CD4-positive, alpha-beta T cell (primary cell): ENCODE measurements at regions not wholly inside any gene's neighbourhood (a gene's known extent, or its start where the extent isn't known, plus 50 kb on each side); places are given as distances from the start of the nearest gene placed in this dataset.

Experiments
- ATAC-seq: fragments of 200-7000 bp; cut with Tn5 transposase; one replicate; pipeline ENCODE4 v1.10.0; 2022; ENCODE audit warnings: mild to moderate bottlenecking; ENCODE audit not compliant: poor library complexity
- CTCF ChIA-PET: fragments of 350-600 bp; sonication (Branson Sonifier 250); formaldehyde crosslinking; loops from one replicate; lab custom pipeline; 2021; ENCODE audit warnings: antibody characterized with exemption, inconsistent platforms; lab: Charles Lee
- POLR2A ChIA-PET: fragments of 350-600 bp; sonication (Branson Sonifier 250); formaldehyde crosslinking; loops from one replicate; lab custom pipeline; 2021; ENCODE audit warnings: antibody characterized with exemption, inconsistent platforms; lab: Charles Lee
- DNase-seq, 14 experiments: peaks; one replicate each; pipeline ENCODE4 v3.0.0-alpha.2; 2013 to 2020; ENCODE audit warnings: mixed read lengths in 2 of 14
- H3K27ac ChIP-seq, 2 donors: one replicate each; pipeline versions ENCODE4 v1.5.1 to v1.7.0; 2013; ENCODE audit warnings: low read length in 2 of 2, low read depth in 1 of 2, mild to moderate bottlenecking in 1 of 2
- H3K27me3 ChIP-seq, 2 experiments: 1 replicate in 1 of 2; 2 replicates in 1 of 2; pipeline versions ENCODE4 v1.6.1 to v1.7.0; 2013; ENCODE audit warnings: low read length in 2 of 2, control low read depth in 1 of 2, mild to moderate bottlenecking in 1 of 2, moderate library complexity in 1 of 2; ENCODE audit not compliant: insufficient read depth in 2 of 2, control insufficient read depth in 1 of 2
- H3K36me3 ChIP-seq: one replicate; pipeline ENCODE4 v1.6.1; 2013; ENCODE audit warnings: low read length, control low read depth; ENCODE audit not compliant: insufficient read depth
- H3K4me1 ChIP-seq: one replicate; pipeline ENCODE4 v1.6.1; 2013; ENCODE audit warnings: low read length, control low read depth; ENCODE audit not compliant: insufficient read depth
- H3K4me3 ChIP-seq: one replicate; pipeline ENCODE4 v1.5.1; 2013; ENCODE audit warnings: mild to moderate bottlenecking, low read length, moderate library complexity
- H3K9me3 ChIP-seq, 2 experiments: 1 replicate in 1 of 2; 2 replicates in 1 of 2; pipeline versions ENCODE4 v1.6.1 to v1.7.0; 2013; ENCODE audit warnings: low read length in 2 of 2, mild to moderate bottlenecking in 2 of 2, control low read depth in 1 of 2, moderate library complexity in 1 of 2; ENCODE audit not compliant: control insufficient read depth in 1 of 2, insufficient read depth in 1 of 2
- H3K27ac Mint-ChIP-seq: one replicate; pipeline ENCODE4 v1.8.0; 2020; ENCODE audit warnings: mixed read lengths
- H3K27me3 Mint-ChIP-seq: one replicate; pipeline ENCODE4 v1.8.0; 2021; ENCODE audit warnings: mixed read lengths
- H3K36me3 Mint-ChIP-seq: one replicate; pipeline ENCODE4 v1.8.0; 2021; ENCODE audit warnings: low read depth, mixed read lengths
- H3K4me1 Mint-ChIP-seq: one replicate; pipeline ENCODE4 v1.8.0; 2021; ENCODE audit warnings: low read depth, mixed read lengths
- H3K4me3 Mint-ChIP-seq: one replicate; pipeline ENCODE4 v1.8.0; 2020; ENCODE audit warnings: mild to moderate bottlenecking, mixed read lengths
- H3K9me3 Mint-ChIP-seq: one replicate; pipeline ENCODE4 v1.8.0; 2020; ENCODE audit warnings: mixed read lengths
- intact Hi-C, 2 experiments: fragments of 100-400 bp; cut with DNase I in 1 of 2; cut with micrococcal nuclease in 1 of 2; formaldehyde crosslinking; loops; one replicate each; pipeline versions ENCODE4 v1.15.1 to v1.9.0; 2023 to 2025; cut with DNase I, micrococcal nuclease
- TF ChIP-seq, protein P1 (sequence below): fragments of 200-600 bp; IDR thresholded peaks from one replicate; pipeline ENCODE4 v1.8.0; 2022; ENCODE audit warnings: antibody characterized with exemption, mild to moderate bottlenecking

DNA sequence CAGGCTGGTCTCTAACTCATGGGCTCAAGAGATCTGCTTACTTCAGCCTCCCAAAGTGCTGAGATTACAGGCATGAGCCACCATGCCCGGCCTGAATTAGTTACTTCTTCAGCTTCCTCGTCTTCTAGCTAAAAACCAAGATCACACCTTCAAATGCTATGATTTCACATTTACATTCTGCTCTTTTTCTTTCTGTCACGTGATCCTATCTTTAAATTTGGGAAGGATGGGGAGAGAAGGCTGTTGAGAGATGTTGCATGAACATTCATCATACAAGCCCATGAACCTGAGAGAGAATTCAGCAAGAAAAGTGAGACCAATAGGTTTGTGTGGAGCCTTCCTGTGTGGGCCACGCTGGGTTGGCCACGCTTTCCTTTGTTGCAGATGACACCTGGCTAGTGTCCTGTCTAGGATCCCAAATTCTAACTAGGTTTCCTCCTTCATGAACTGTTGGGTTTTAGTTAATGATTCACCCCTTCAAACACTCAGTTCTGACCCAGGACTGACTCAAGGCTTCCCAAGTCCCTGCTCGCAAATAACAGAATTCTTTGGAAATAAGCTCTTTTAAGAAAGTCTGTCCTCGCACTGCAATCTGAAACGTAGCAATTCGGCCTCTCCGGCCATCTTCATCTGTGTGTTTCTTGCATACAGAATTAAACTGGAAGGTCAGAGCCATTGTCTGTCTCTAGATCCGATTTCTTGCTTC lies 57.3 kb upstream of the CREB1 start:
- no peak overlapping the region for H3K27ac Mint-ChIP-seq
- H3K36me3 Mint-ChIP-seq, result no peaks in the 10 kb centered on the region
- ChIA-PET CTCF (interaction anchor here (0.6 to 1.5 kb wide), 5 partner anchors 15 to 690 kb away, joined by 3 to 6 read pairs (median 3); no protein-coding TSS in a partner anchor), POLR2A (interaction anchor here (0.5 to 1.8 kb wide), 6 partner anchors 30 to 669 kb away, joined by 3 to 8 read pairs (median 4); partner anchors contain the start of gene KLF7)
- peaks cover 23% of the 10 kb centered on the region for H3K4me1 Mint-ChIP-seq
- H3K4me3 ChIP-seq, result no peak overlapping the region
- H3K9me3 Mint-ChIP-seq, result no peaks in the 10 kb centered on the region
- H3K27me3 Mint-ChIP-seq, result no peaks in the 10 kb centered on the region
- no peaks in the 10 kb centered on the region for H3K27me3 ChIP-seq
- H3K27ac ChIP-seq, result no peak overlapping the region
- intact Hi-C loops, result loop anchor here (1.0 to 10.0 kb wide), 5 partner anchors 335 to 1305 kb away; no protein-coding TSS in a partner anchor
- TF ChIP-seq, protein P1, sequence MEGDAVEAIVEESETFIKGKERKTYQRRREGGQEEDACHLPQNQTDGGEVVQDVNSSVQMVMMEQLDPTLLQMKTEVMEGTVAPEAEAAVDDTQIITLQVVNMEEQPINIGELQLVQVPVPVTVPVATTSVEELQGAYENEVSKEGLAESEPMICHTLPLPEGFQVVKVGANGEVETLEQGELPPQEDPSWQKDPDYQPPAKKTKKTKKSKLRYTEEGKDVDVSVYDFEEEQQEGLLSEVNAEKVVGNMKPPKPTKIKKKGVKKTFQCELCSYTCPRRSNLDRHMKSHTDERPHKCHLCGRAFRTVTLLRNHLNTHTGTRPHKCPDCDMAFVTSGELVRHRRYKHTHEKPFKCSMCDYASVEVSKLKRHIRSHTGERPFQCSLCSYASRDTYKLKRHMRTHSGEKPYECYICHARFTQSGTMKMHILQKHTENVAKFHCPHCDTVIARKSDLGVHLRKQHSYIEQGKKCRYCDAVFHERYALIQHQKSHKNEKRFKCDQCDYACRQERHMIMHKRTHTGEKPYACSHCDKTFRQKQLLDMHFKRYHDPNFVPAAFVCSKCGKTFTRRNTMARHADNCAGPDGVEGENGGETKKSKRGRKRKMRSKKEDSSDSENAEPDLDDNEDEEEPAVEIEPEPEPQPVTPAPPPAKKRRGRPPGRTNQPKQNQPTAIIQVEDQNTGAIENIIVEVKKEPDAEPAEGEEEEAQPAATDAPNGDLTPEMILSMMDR, result no peak
- H3K36me3 ChIP-seq, result no peaks in the 10 kb centered on the region
- DNase-seq (no peak), ATAC-seq (no peak)
- H3K9me3 ChIP-seq, result no peaks in the 10 kb centered on the region
- H3K4me3 Mint-ChIP-seq, result no peak overlapping the region
- peaks cover 5% of the 10 kb centered on the region for H3K4me1 ChIP-seq

DNA sequence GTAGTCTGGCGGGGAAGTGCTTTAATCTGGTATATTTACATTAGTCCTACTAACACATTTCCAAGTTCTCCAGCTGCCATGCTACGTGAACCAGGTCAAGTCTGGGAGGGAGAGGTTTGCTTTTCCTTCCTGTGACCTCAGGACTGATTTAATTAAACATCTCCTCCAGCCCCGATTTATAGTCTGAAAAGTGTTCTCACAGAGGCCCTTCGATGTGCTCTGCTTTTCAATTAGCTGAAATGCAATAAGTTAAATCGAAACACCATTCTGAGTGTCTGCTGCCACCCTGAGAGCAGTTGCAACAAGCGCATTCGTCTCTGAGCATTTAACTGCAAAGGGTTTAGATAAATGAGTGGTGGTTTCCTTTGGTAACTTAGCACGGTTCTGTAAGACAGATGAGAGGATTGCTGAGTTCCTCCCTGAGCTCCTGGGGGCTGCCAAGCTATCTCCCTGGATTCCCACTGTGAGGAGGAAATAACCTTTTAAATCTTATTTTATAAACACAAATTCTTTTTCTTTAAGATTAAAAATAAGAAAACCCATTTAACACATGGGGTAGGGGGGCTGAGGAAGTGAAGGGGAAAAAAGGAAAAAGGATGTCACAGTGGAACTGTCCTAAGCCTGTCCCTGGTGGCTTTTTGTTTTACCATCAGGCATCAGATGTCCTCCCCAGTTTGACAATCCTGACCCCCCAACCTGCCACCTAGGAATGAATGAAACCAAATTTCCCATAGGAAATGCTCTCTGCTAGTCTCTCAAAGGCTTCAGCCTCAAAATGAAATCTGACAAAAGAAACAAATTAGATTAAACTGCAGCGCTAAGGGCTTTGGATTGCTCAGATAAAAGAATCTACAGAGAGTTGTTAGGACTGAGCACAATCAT lies 56.5 kb upstream of the CREB1 start:
- Mint-ChIP-seq H3K4me1 (peaks cover 24% of the 10 kb centered on the region), H3K4me3 (no peak overlapping the region), H3K36me3 (no peaks in the 10 kb centered on the region), H3K27me3 (no peaks in the 10 kb centered on the region), H3K27ac (no peak overlapping the region), H3K9me3 (no peaks in the 10 kb centered on the region)
- no peaks in the 10 kb centered on the region for H3K27me3 ChIP-seq
- no peaks in the 10 kb centered on the region for H3K9me3 ChIP-seq
- ChIA-PET POLR2A (interaction anchor here (0.5 to 1.8 kb wide), 7 partner anchors 29 to 708 kb away, joined by 3 to 8 read pairs (median 4); partner anchors contain the start of genes FASTKD2, KLF7 and MDH1B), CTCF (interaction anchor here (0.6 to 1.5 kb wide), 6 partner anchors 15 to 1314 kb away, joined by 3 to 6 read pairs (median 3); partner anchors contain the start of gene EEF1B2)
- TF ChIP-seq, protein P1, result peak; percentile 41
- no peaks in the 10 kb centered on the region for H3K36me3 ChIP-seq
- ATAC-seq (peak; percentile 83), DNase-seq (peak in 9 of 14 experiments; percentile 5 to 62 (median 35))
- no peak overlapping the region for H3K27ac ChIP-seq
- peaks cover 5% of the 10 kb centered on the region for H3K4me1 ChIP-seq
- intact Hi-C loops, result loop anchor here (1.0 to 10.0 kb wide), 5 partner anchors 336 to 1306 kb away; no protein-coding TSS in a partner anchor
- no peak overlapping the region for H3K4me3 ChIP-seq

DNA sequence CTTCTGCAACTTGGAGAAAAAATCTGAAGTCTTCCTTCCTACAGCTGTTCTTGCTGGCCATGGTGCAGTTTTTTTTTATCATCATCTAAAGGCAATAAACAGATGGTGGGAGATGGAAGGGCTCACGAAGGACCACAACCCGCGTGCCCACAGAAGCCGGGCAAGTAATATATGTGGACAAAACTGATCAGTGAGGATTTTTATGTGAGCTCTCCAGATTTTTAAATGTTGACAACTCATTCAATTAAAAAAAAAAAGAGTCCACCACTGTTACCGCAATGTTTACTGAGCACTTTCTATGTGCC lies 55.9 kb upstream of the CREB1 start:
- Histone ChIP-seq H3K4me3 (no peak overlapping the region), H3K9me3 (no peaks in the 10 kb centered on the region), H3K27me3 (no peaks in the 10 kb centered on the region), H3K36me3 (no peaks in the 10 kb centered on the region), H3K27ac (no peak overlapping the region), H3K4me1 (peaks cover 8% of the 10 kb centered on the region)
- no peak for DNase-seq
- H3K4me3 Mint-ChIP-seq, result no peak overlapping the region
- TF ChIP-seq, protein P1, result no peak
- no peak for ATAC-seq
- no peaks in the 10 kb centered on the region for H3K9me3 Mint-ChIP-seq
- H3K27me3 Mint-ChIP-seq, result no peaks in the 10 kb centered on the region
- ChIA-PET CTCF (interaction anchor here (1.4 to 1.5 kb wide), 2 partner anchors 14 to 332 kb away, joined by 3 to 6 read pairs; no protein-coding TSS in a partner anchor), POLR2A (interaction anchor here (0.8 to 1.8 kb wide), 4 partner anchors 29 to 709 kb away, joined by 3 to 8 read pairs (median 5); partner anchors contain the start of genes FASTKD2, KLF7 and MDH1B)
- intact Hi-C loops, result loop anchor here (1.0 to 10.0 kb wide), 9 partner anchors 331 to 1307 kb away; no protein-coding TSS in a partner anchor
- H3K4me1 Mint-ChIP-seq, result peaks cover 30% of the 10 kb centered on the region
- no peaks in the 10 kb centered on the region for H3K36me3 Mint-ChIP-seq
- no peak overlapping the region for H3K27ac Mint-ChIP-seq
